Stomach (tissue), 4 donors: ENCODE measurements at regions not wholly inside any gene's neighbourhood (a gene's known extent, or its start where the extent isn't known, plus 50 kb on each side); places are given as distances from the start of the nearest gene placed in this dataset.

Experiments used
- CTCF ChIP-seq, 7 experiments: fragments of 450-650 bp in 4 of 7; fragments of 200-600 bp in 3 of 7; sonication (generic) in 3 of 7; IDR thresholded peaks; one replicate each; pipeline ENCODE4 v1.5.1; 2016 to 2019; ENCODE audit warnings: antibody characterized with exemption in 7 of 7, control low read depth in 2 of 7, mild to moderate bottlenecking in 1 of 7
- EP300 ChIP-seq: sonication (generic); formaldehyde crosslinking; IDR thresholded peaks from one replicate; pipeline ENCODE4 v1.6.1; 2017; ENCODE audit warnings: antibody characterized with exemption
- POLR2A ChIP-seq, 4 donors: fragments of 450-650 bp; IDR thresholded peaks; one replicate each; pipeline ENCODE4 v1.6.1; 2016; ENCODE audit warnings: antibody characterized with exemption in 4 of 4, control low read depth in 2 of 4, mild to moderate bottlenecking in 1 of 4, moderate library complexity in 1 of 4

GRCh38 chr1:206419783-206420182, 50.5 kb upstream of the IKBKE start:
- no peak for TF ChIP-seq CTCF (IDR thresholded peaks at IDR 0.05)
- no peak for TF ChIP-seq POLR2A (IDR thresholded peaks at IDR 0.05)
- no peak for TF ChIP-seq EP300
